GM12875 (cell line): ENCODE measurements at regions not wholly inside any gene's neighbourhood (a gene's known extent, or its start where the extent isn't known, plus 50 kb on each side); places are given as distances from the start of the nearest gene placed in this dataset.

Experiments used
- H3K4me3 ChIP-seq: one replicate; pipeline ENCODE4 v1.5.1; 2011; ENCODE audit warnings: low read depth, low read length, control low read depth
- TF ChIP-seq, protein P1 (sequence below): IDR thresholded peaks from 2 replicates; pipeline ENCODE4 v1.5.1; 2011; ENCODE audit warnings: low read depth, mild to moderate bottlenecking, control low read depth, inconsistent platforms, low read length, moderate library complexity, borderline replicate concordance; ENCODE audit not compliant: insufficient read depth

DNA sequence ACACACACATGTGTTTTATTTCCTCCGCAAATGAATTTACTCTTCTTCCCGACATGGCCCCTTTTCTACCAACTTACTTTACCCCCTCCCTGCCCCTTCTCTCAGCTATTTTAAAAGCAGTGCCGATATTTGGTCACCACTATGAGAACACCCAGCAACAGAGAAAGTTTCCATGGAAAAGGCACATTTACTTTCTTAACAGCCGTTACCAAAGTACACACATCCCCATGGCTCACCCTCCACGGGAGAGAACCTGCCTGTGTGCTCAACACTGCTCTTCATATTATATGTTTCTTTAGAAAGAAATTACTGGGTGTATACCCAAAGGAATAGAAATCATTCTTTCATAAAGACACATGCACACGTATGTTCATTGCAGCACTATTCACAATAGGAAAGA lies 714.4 kb downstream of the DCDC2C start:
- TF ChIP-seq, protein P1, sequence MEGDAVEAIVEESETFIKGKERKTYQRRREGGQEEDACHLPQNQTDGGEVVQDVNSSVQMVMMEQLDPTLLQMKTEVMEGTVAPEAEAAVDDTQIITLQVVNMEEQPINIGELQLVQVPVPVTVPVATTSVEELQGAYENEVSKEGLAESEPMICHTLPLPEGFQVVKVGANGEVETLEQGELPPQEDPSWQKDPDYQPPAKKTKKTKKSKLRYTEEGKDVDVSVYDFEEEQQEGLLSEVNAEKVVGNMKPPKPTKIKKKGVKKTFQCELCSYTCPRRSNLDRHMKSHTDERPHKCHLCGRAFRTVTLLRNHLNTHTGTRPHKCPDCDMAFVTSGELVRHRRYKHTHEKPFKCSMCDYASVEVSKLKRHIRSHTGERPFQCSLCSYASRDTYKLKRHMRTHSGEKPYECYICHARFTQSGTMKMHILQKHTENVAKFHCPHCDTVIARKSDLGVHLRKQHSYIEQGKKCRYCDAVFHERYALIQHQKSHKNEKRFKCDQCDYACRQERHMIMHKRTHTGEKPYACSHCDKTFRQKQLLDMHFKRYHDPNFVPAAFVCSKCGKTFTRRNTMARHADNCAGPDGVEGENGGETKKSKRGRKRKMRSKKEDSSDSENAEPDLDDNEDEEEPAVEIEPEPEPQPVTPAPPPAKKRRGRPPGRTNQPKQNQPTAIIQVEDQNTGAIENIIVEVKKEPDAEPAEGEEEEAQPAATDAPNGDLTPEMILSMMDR: no peak
- no peak overlapping the region for H3K4me3 ChIP-seq

GRCh38 chr2:4420032-4420431 lies 716.7 kb downstream of the DCDC2C start:
- TF ChIP-seq, protein P1: no peak
- H3K4me3 ChIP-seq: no peak overlapping the region

DNA sequence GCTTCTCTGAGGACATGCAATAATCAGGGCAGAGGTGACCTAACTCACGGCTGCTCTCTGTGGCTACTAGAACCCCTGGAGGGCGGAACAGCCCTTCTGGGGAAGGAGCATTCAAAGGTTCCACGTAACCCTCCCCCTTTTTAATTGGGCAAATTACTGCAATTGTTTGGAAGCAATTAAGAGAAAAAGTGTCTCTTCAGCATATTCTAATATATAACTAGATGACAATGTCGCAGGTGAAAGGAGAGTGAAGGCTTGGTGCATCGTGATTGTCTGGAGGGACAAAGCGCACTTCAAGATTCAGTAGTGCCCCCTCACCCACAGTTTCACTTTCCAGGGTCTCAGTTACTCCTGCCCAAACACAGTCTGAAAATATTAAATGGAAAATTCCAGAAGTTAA lies 720.8 kb downstream of the DCDC2C start:
- H3K4me3 ChIP-seq: no peak overlapping the region

GRCh38 chr2:4427083-4427482 lies 723.7 kb downstream of the DCDC2C start:
- TF ChIP-seq, protein P1: no peak
- H3K4me3 ChIP-seq: no peak overlapping the region

More for the DNA sequence above, 720.8 kb downstream of the DCDC2C start:
- TF ChIP-seq, protein P1: no peak

DNA sequence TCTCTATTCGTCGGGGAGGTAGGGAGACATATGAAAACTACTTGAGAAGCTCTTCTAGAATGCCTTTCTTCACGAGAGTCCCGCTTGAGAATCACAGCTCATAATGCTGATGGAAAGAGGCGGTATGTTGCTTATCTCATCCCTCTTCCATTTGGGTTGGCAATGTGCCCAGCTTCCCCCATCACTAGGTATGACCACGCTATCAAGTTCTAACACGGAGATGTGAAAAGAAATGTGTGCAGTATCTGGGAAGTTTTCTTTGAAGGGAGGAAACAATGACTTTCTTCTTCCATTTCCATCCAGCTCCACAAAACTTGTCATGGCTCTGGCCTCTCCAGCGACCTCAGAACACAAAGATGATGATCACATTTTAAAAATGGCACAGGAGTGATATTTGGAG lies 742.4 kb downstream of the DCDC2C start:
- TF ChIP-seq, protein P1: no peak
- H3K4me3 ChIP-seq: no peak overlapping the region

GRCh38 chr2:4454907-4455306 lies 751.5 kb downstream of the DCDC2C start:
- TF ChIP-seq, protein P1: no peak
- no peak overlapping the region for H3K4me3 ChIP-seq

DNA sequence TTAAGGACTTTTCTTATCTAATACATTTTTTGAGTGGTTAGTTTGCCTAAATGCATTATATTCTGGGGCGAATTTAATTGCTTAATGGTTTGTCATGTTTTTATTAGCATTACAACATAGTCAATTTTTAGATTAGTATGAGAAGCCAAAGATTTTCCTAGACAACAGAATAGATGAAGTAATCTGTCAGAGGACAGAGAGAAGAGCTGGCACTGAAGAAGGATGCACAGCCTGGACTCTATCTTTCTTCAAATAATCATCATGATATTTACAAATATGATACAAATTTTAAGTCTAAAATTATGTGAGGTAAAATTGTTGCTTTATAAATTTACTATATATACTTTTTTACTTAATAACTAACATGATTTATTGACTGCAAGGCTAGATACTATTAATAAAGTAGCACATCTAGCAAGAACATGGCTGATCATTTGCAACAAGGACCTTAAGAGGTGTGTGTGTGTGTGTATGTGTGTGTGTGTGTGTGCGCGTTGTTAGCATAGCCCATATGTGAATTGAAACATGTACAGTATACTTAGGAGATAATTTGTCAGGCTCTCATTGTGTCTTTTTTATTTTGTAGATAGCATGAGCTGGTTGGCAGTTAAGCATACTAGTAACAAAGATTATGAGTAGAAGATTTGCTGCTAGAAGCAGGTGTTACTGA lies 752.2 kb downstream of the DCDC2C start:
- no peak overlapping the region for H3K4me3 ChIP-seq
- TF ChIP-seq, protein P1: no peak
